ENCODE measurements at regions not wholly inside any gene's neighbourhood (a gene's known extent, or its start where the extent isn't known, plus 50 kb on each side); places are given as distances from the start of the nearest gene placed in this dataset.

- no peaks in the 10 kb centered on the region for H3K9me3 Mint-ChIP-seq
- no peak overlapping the region for H3K4me3 Mint-ChIP-seq
- no peak overlapping the region for H3K27ac Mint-ChIP-seq
- no peaks in the 10 kb centered on the region for H3K4me1 Mint-ChIP-seq
- TF ChIP-seq, protein P1, sequence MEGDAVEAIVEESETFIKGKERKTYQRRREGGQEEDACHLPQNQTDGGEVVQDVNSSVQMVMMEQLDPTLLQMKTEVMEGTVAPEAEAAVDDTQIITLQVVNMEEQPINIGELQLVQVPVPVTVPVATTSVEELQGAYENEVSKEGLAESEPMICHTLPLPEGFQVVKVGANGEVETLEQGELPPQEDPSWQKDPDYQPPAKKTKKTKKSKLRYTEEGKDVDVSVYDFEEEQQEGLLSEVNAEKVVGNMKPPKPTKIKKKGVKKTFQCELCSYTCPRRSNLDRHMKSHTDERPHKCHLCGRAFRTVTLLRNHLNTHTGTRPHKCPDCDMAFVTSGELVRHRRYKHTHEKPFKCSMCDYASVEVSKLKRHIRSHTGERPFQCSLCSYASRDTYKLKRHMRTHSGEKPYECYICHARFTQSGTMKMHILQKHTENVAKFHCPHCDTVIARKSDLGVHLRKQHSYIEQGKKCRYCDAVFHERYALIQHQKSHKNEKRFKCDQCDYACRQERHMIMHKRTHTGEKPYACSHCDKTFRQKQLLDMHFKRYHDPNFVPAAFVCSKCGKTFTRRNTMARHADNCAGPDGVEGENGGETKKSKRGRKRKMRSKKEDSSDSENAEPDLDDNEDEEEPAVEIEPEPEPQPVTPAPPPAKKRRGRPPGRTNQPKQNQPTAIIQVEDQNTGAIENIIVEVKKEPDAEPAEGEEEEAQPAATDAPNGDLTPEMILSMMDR (IDR thresholded peaks at IDR 0.05; ENCODE audit: unreplicated experiment in 3 of 3): no peak
- H3K36me3 Mint-ChIP-seq (ENCODE audit: low read depth): no peaks in the 10 kb centered on the region
- peaks cover 4% of the 10 kb centered on the region for H3K27me3 Mint-ChIP-seq (ENCODE audit: low read depth)
These were observed 178.2 kb downstream of the HS3ST1 start for GRCh38 chr4:11250510-11250909.

DNA sequence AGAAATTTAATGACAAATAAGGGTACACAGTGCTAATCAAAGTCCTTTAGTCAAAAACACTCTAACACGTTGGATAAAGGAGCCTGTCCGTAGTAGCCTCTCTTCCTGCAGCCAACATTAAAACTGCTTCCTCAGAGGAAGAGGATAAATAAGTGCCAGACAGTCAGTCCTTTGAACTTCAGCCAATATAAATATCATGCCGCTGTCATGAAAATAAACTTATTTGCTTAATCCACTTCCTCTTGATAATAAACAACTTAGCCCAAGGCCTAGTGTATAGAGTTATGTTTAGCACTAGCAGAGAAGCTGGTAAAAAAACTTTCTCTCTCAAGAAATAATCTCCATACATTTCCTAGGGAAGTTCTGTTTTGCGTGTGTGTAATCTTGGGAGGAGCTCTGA is 196.7 kb downstream of the HS3ST1 start:
- peaks cover 4% of the 10 kb centered on the region for H3K27me3 Mint-ChIP-seq (ENCODE audit: low read depth)
- H3K27ac Mint-ChIP-seq: peak overlapping the region; percentile 18 to 31 (median 24)
- peaks cover 6% of the 10 kb centered on the region for H3K9me3 Mint-ChIP-seq
- TF ChIP-seq, protein P1 (IDR thresholded peaks at IDR 0.05; ENCODE audit: unreplicated experiment in 3 of 3): no peak
- H3K4me1 Mint-ChIP-seq: peaks cover 34% of the 10 kb centered on the region
- no peak overlapping the region for H3K4me3 Mint-ChIP-seq
- H3K36me3 Mint-ChIP-seq (ENCODE audit: low read depth): peaks cover 4% of the 10 kb centered on the region

DNA sequence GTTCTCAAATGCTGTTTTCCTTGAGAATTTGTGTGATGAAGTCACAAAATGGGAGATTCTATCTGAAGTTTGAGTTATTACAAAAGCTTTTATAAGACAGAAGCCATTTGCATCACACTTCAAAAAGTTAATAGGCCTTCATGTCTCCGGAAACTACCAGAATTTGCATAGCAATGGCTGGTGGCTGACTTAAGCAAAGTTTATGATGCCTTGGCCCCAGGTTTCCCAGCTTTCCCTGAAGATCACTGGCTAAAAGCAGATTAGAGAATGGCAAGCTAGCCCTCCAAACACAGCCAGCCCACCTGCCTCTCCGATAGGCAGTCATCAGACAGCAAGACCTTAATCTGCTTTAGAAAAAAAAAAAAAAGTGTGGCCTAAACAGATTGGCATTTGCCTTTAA is 197.8 kb downstream of the HS3ST1 start:
- Mint-ChIP-seq H3K36me3 (ENCODE audit: low read depth) (peaks cover 4% of the 10 kb centered on the region), H3K27me3 (ENCODE audit: low read depth) (peaks cover 4% of the 10 kb centered on the region), H3K27ac (no peak overlapping the region), H3K4me1 (peaks cover 34% of the 10 kb centered on the region), H3K4me3 (no peak overlapping the region), H3K9me3 (peaks cover 4% of the 10 kb centered on the region)
- TF ChIP-seq, protein P1 (IDR thresholded peaks at IDR 0.05; ENCODE audit: unreplicated experiment in 3 of 3): no peak

- Mint-ChIP-seq H3K36me3 (ENCODE audit: low read depth) (no peaks in the 10 kb centered on the region), H3K4me1 (peaks cover 36% of the 10 kb centered on the region), H3K27me3 (ENCODE audit: low read depth) (peaks cover 9% of the 10 kb centered on the region), H3K9me3 (no peaks in the 10 kb centered on the region), H3K4me3 (no peak overlapping the region), H3K27ac (no peak overlapping the region)
- TF ChIP-seq, protein P1 (IDR thresholded peaks at IDR 0.05; ENCODE audit: unreplicated experiment in 3 of 3): no peak
These were observed 200.2 kb downstream of the HS3ST1 start for GRCh38 chr4:11228530-11228929.

- Mint-ChIP-seq H3K4me3 (no peak overlapping the region), H3K36me3 (ENCODE audit: low read depth) (no peaks in the 10 kb centered on the region), H3K9me3 (no peaks in the 10 kb centered on the region), H3K27ac (no peak overlapping the region), H3K27me3 (ENCODE audit: low read depth) (peaks cover 5% of the 10 kb centered on the region), H3K4me1 (peaks cover 13% of the 10 kb centered on the region)
- TF ChIP-seq, protein P1 (IDR thresholded peaks at IDR 0.05; ENCODE audit: unreplicated experiment in 3 of 3): no peak
These were observed 205.4 kb downstream of the HS3ST1 start for GRCh38 chr4:11223311-11223710.

DNA sequence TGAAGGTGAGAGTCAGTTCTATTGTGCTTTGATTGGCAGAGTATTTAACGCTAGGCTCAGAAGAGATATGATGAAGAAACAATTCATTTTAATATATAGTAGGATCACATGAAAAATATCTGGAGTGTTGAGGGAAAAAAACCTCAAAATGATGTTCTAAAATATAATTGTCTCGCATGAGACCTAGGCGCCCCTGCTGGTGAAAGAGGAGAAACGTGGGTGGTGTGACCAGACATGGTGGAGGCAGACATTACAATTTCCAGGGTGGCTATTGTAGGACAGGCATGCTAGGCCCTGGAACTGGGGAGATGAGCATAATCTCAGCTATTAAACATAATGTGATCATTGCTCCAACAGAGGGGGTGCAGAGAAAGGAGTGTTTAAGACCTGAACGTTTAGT is 210.0 kb downstream of the HS3ST1 start:
- Mint-ChIP-seq H3K9me3 (no peaks in the 10 kb centered on the region), H3K36me3 (ENCODE audit: low read depth) (no peaks in the 10 kb centered on the region), H3K4me1 (peaks cover 7% of the 10 kb centered on the region), H3K4me3 (no peak overlapping the region), H3K27ac (no peak overlapping the region), H3K27me3 (ENCODE audit: low read depth) (peaks cover 8% of the 10 kb centered on the region)
- TF ChIP-seq, protein P1 (IDR thresholded peaks at IDR 0.05; ENCODE audit: unreplicated experiment in 3 of 3): no peak
